Dedifferentiated amniotic fluid mesenchymal stem cell (primary cell): ENCODE measurements at regions not wholly inside any gene's neighbourhood (a gene's known extent, or its start where the extent isn't known, plus 50 kb on each side); places are given as distances from the start of the nearest gene placed in this dataset.
"Not testable (repeated sequence)": the region's sequence is repeated elsewhere in the genome, so short reads cannot be mapped to it uniquely, and the experiment has no call there.

ENCODE experiments used
- DNase-seq: peaks from one replicate; pipeline ENCODE4 v3.0.0-alpha.2; 2016; ENCODE audit errors: extremely low spot score

DNA sequence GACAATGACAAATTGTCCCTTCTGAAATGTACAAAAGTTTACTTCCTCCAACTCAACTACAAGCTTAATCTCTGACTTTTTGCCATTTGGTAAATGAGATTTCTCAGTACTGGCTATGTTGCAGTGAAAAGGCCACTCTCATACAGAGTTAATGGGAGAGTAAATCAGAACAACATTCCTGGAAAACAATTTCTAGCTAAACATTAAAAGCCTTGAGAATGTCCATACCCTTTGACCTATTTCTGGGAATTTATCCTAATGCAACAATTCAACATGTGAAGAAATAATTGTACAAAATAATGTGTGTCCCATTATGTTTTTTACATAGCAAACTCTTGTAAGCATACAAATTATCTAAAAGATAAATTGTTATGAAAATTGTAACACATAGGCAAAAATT is 56.3 kb upstream of the SPEF2 start:
- no peak for DNase-seq

DNA sequence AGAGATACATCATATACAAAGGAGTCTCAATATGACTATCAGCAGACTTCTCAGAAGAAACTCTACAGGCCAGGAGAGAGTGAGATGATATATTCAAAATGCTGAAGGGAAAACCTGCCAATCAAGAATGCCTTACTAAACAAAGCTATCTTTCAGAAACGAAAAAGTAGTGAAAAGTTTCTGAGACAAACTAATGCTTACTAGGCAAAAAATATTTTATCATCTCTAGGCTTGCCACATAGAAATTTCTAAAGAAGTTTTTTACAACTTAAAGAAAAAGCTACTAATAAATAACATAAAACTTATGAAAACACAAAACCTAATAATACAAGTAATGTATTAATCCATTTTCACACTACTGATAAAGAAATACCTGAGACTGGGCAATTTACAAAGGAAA is 59.9 kb upstream of the SPEF2 start:
- DNase-seq, result no peak

- no peak for DNase-seq
These were observed 60.5 kb upstream of the SPEF2 start for GRCh38 chr5:35557199-35557598.

DNA sequence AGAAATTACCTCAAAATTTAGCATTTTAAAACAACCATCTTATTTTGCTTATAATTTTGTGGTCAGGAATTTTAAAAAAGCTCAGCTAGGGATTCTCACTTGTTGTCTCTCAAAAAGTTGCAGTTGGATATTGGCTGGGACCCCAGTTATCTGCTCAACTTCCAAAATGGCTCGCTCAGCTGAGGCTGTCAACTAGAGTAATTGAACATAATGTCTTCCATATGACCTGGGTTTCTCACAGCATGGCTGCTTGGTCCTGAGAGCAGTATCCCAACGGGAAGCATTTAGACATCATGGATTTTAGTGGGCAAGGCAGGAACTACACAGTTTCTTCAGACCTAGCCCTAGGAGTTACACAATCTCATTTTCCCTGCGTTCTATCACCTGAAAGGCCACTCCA is 63.6 kb upstream of the SPEF2 start:
- DNase-seq, result no peak

DNA sequence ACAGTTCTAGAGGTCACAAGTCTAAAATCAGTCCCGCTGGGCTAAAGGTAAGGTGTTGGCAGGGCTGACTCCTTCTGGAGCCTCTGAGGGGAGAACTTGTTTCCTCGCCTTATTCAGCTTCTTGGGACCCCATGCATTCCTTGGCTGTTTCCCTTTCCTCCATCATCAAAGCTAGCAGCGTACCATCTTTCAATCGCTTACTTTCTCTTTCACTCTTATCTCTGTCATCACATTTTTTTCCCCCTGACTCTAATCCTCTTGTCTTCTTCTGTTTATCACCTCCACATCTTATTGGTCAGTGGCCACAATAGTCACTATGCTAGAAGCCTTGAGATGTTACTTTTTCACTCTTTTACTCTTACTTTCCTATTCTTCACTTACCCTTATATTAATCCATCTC is 72.5 kb upstream of the SPEF2 start:
- no peak for DNase-seq

- DNase-seq, result no peak
These were observed 74.3 kb upstream of the SPEF2 start for GRCh38 chr5:35543408-35543807.

- DNase-seq, result no peak
These were observed 77.7 kb upstream of the SPEF2 start for GRCh38 chr5:35540002-35540401.

DNA sequence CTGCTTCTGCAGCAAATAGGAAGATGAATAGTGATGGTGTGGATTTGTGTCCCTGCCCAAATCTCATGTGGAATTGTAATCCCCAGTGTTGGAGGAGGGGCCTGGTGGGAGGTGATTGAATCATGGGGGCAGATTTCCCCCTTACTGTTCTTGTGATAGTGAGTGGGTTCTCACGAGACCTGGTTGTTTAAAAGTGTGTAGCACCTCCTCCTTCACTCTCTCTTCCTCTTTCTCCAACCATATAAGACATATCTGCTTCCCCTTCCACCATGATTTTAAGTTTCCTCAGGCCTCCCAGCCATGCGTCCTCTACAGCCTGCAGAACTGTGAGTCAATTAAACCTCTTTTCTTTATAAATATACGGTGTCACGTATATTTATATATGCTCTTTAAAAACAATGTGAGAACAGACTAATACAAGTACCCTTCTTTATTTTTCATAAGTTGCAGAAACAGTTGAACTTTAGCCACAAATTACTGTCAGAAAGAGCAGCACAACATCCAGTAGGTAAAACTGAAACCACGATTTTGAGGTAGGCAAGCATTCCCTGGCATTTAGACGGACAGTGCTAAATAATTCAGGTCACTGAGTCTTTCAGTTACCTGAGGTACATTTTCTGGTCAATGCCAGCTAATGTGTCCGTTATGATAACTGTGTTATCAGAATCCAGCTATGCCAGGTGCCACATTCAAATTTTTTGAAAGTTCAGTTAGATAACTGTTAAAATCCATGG is 79.3 kb upstream of the SPEF2 start:
- no peak for DNase-seq

DNA sequence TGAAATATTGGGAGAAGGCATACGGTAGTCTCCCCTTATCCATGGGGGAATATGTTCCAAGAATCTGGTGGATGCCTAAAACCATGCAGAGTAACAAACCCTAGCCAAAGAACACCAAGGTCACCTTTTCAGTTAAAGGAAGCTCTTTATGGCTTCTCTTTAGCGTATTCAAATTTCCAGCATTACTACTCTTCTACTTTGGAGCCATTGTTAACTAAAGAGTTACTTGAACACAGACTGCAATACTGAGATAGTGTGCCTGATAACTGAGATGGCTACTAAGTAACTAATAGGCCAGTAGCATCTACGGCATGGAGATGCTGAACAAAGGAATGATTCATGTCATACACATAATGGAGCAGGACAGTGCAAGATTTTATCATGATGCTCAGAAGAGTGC is 84.5 kb upstream of the SPEF2 start:
- DNase-seq, result no peak

DNA sequence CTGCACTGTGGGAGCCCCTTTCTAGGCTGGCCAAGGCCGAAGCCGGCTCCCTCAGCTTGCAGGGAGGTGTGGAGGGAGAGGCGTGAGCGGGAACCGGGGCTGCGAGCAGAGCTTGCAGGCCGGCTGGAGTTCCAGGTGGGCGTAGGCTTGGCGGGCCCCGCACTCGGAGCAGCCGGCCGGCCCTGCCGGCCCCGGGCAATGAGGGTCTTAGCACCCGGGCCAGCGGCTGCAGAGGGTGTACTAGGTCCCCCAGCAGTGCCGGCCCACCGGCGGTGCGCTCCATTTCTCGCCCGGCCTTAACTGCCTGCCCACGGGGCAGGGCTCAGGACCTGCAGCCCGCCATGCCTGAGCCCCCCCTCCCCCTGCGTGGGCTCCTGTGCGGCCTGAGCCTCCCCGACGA is 86.1 kb upstream of the SPEF2 start:
- not testable (repeated sequence) for DNase-seq

DNA sequence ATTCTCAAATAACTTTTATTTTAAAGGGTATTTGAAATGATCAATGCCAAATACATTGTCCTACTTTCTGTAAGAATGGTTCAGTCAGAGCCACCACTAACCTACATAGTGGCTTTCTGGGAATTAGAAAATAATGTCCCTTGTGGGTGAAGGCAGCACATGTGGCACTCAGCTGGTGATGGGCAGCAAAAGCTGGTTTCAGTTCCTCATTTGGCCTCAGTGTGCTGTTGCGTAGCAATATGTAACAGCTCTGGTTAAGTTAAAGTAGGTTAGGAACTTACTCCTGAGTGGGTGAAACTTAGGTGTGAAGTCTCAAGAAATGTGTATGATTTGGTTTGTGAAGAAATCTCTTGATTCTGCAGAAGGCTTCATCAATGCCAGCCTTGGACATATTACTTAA is 99.6 kb upstream of the SPEF2 start:
- no peak for DNase-seq

DNA sequence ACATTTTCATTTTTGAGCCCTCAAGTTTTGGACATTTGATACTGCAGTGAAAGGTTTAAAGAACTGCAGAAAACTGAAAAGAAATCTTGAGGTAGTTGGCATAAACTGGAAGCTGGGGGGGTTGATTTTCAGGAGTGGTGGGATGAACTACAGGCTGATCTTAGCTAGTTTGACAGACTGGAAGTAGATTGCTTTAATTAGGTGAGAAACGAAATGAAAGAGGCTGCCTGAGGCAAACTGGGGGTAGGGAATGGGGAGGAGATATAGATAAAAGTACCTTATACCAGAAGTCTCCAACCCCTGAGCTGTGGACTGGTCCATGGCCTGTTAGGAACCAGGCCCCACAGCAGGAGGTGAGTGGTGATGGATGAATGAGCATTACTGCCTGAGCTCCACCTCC is 101.4 kb upstream of the SPEF2 start:
- no peak for DNase-seq

- DNase-seq, result no peak
These were observed 104.1 kb upstream of the SPEF2 start for GRCh38 chr5:35513612-35514011.

- DNase-seq, result no peak
These were observed 115.5 kb upstream of the SPEF2 start for GRCh38 chr5:35502206-35502605.

GRCh38 chr5:35488791-35489190 is 128.9 kb upstream of the SPEF2 start:
- no peak for DNase-seq

DNA sequence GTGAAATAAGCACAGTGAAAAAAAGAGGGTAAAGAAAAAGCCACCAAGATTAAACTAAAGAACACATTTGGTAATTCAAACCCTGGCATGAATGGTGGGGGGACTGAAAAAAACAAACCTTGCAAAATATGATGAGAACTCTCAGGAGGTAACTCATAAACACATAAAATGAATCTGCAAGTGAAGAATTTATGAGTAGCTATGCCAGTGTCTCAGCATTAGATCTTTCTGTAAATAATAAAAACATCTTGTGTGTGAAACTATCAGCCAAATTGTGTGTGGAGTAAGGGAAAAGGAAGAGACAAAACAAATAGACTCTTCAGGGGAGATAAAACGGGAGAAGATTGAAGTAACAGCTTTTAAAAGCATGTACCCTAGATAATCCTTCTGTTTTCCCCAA is 129.6 kb upstream of the SPEF2 start:
- no peak for DNase-seq

DNA sequence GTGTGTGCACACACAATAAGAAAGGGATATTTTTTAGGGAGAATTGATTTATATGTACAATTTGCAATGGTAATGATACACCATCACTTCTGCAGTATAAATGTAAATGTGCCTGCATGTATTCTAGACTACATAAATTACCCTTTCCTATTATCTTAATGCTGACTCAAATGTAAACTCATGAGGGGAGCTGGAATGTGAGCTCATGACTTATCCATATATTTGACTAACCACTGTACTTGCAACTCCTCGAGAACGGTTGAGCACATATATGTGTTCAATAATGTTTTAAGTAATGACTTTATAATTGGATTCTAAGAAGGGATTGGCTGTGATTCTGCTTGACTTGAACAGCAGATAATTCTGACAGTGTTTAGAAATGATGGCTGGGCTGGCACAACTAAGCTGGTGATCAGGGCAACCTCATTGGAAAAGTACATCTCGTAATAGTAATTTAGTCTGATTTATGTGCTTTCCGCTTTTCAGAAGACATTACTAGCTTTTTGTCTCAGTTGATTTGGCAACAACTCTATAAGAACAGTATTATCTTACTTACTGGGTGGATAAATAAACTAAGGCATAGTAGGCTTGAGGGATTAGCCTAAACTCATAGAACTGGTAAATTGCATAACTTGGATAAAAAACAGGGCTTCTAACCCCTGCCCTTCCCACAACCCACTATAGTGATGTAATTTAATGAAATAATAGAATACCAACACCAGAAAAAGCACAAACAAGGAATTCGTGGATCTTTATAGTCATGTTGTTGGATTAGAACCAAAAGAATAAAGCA is 130.2 kb upstream of the SPEF2 start:
- DNase-seq, result peak; percentile 39

DNA sequence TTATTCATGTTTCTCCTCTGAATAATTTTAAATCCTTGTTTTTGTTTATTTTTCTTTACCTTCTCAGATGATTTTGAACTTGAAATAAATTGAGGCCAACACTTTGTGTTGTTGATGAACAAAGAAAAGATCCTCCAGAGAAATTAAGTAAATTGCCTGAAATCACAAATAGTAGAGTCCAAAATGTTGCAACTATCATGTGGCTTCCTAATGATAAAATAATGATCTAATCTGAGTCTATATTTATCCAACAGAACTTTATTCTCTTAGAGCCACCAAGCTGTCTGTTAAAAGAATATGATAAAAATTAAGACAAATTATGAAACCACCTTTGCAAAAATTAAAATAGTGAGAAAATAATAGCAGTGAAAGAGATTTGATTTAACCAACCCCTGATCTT is 132.2 kb upstream of the SPEF2 start:
- DNase-seq, result no peak

GRCh38 chr5:35484241-35484640 is 133.4 kb upstream of the SPEF2 start:
- DNase-seq, result no peak

GRCh38 chr5:35483780-35484179 is 133.9 kb upstream of the SPEF2 start:
- no peak for DNase-seq

GRCh38 chr5:35483191-35483590 is 134.5 kb upstream of the SPEF2 start:
- DNase-seq, result no peak

GRCh38 chr5:35482167-35482755 is 135.4 kb upstream of the SPEF2 start:
- DNase-seq, result no peak
